Uterus (tissue), 2 donors: ENCODE measurements at regions not wholly inside any gene's neighbourhood (a gene's known extent, or its start where the extent isn't known, plus 50 kb on each side); places are given as distances from the start of the nearest gene placed in this dataset.

Source experiments
- CTCF ChIP-seq, 4 experiments: fragments of 200-600 bp in 2 of 4; fragments of 450-650 bp in 2 of 4; sonication (generic) in 2 of 4; IDR thresholded peaks; one replicate each; pipeline ENCODE4 v1.5.1; 2016 to 2019; ENCODE audit warnings: antibody characterized with exemption in 4 of 4, mild to moderate bottlenecking in 2 of 4, moderate library complexity in 1 of 4
- POLR2A ChIP-seq, 2 donors: fragments of 450-650 bp; IDR thresholded peaks; one replicate each; pipeline ENCODE4 v1.6.1; 2016; ENCODE audit warnings: antibody characterized with exemption in 2 of 2, mild to moderate bottlenecking in 1 of 2, moderate library complexity in 1 of 2

DNA sequence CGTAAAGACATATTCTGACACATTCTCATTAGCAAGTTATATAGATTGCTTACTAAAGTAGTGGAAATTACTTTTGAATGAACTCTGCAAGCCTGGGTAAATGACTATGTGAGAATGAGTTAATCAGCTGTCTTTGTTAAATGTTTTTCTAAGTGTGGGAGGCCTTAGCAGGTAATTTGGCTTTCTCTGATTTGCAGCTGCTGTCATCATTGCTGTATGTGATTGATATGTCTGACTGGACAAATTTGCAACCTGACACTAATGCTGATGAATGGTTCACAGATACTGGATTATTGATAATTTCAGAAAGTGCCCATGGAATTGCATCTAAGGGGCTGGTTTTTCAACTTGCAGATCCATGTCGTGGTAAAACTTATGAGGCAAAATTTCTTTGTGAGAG lies 372.2 kb upstream of the SGO1 start:
- no peak for TF ChIP-seq POLR2A (IDR thresholded peaks at IDR 0.05)
- no peak for TF ChIP-seq CTCF (IDR thresholded peaks at IDR 0.05)
